Neuron (in vitro differentiated cells): ENCODE measurements at regions not wholly inside any gene's neighbourhood (a gene's known extent, or its start where the extent isn't known, plus 50 kb on each side); places are given as distances from the start of the nearest gene placed in this dataset.
"Not testable (repeated sequence)": the region's sequence is repeated elsewhere in the genome, so short reads cannot be mapped to it uniquely, and the experiment has no call there.

ENCODE experiments used
- H2AFZ ChIP-seq: one replicate; pipeline ENCODE4 v1.6.1; 2013; ENCODE audit warnings: low read depth, mild to moderate bottlenecking, inconsistent platforms, low read length, moderate library complexity
- H3K27me3 ChIP-seq: one replicate; pipeline ENCODE4 v1.6.1; 2013; ENCODE audit warnings: low read length; ENCODE audit not compliant: insufficient read depth
- H3K36me3 ChIP-seq: one replicate; pipeline ENCODE4 v1.6.1; 2013; ENCODE audit warnings: low read length; ENCODE audit not compliant: insufficient read depth
- H3K4me1 ChIP-seq: one replicate; pipeline ENCODE4 v1.6.1; 2013; ENCODE audit warnings: low read length; ENCODE audit not compliant: insufficient read depth
- H3K4me3 ChIP-seq: 2 replicates; pipeline ENCODE4 v1.5.1; 2013; ENCODE audit warnings: mild to moderate bottlenecking, low read length, moderate library complexity
- H3K9me3 ChIP-seq: one replicate; pipeline ENCODE4 v1.6.1; 2013; ENCODE audit warnings: low read length

GRCh38 chr13:55820817-55821216 is 1319.9 kb upstream of the PRR20A start:
- Histone ChIP-seq H3K9me3 (no peaks in the 10 kb centered on the region), H3K4me1 (no peaks in the 10 kb centered on the region), H3K27me3 (no peaks in the 10 kb centered on the region), H3K36me3 (no peaks in the 10 kb centered on the region), H3K4me3 (no peak overlapping the region), H2AFZ (no peak overlapping the region)

DNA sequence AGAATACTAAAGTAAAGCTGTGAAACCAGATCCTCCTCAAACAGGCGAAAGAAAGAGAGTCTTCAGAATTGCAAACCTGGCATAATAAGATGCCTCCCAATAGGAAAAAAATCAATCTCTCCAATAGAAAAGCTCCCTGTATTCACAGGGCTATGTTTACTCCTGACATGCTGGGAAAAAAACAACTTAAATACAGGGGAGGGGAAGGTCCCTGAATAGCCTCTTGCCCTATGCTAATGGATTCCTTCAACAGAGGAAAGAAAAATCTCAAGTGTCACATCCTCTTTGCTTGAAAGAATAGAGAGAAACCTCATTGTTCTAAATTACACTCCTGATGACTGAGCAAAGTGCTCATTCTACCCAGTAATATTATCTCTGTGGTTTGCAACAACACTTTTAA is 1271.1 kb upstream of the PRR20A start:
- H3K27me3 ChIP-seq = no peaks in the 10 kb centered on the region
- peaks cover 2% of the 10 kb centered on the region for H3K9me3 ChIP-seq
- no peak overlapping the region for H2AFZ ChIP-seq
- no peaks in the 10 kb centered on the region for H3K36me3 ChIP-seq
- no peak overlapping the region for H3K4me3 ChIP-seq
- H3K4me1 ChIP-seq = no peaks in the 10 kb centered on the region

DNA sequence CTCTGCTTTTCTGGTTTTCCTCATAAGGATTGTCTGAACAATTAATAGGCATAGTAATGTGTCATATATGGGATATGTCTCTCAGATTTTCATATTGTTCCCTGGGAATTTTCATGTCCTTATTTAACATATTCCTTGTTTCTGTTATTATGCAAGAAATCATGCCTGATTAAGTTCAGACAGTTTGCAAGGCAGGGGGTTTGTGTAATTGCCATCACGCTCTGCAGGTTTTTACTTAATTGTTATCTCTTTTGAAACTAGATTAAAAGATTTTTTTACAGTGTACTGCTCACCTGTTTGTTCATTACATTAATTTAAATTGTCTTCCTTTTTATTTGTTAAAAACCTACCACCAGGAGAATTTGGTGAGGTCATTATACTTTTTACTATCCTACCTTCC is 1253.2 kb upstream of the PRR20A start:
- no peaks in the 10 kb centered on the region for H3K36me3 ChIP-seq
- H3K27me3 ChIP-seq = no peaks in the 10 kb centered on the region
- H2AFZ ChIP-seq = no peak overlapping the region
- no peaks in the 10 kb centered on the region for H3K9me3 ChIP-seq
- no peaks in the 10 kb centered on the region for H3K4me1 ChIP-seq
- no peak overlapping the region for H3K4me3 ChIP-seq

- no peaks in the 10 kb centered on the region for H3K4me1 ChIP-seq
- no peaks in the 10 kb centered on the region for H3K9me3 ChIP-seq
- no peaks in the 10 kb centered on the region for H3K27me3 ChIP-seq
- no peak overlapping the region for H3K4me3 ChIP-seq
- H3K36me3 ChIP-seq = no peaks in the 10 kb centered on the region
- no peak overlapping the region for H2AFZ ChIP-seq
Measured at GRCh38 chr13:55893540-55893939, 1247.2 kb upstream of the PRR20A start.

GRCh38 chr13:55937180-55937579 is 1203.5 kb upstream of the PRR20A start:
- Histone ChIP-seq H3K36me3 (no peaks in the 10 kb centered on the region), H3K4me3 (no peak overlapping the region), H3K9me3 (no peaks in the 10 kb centered on the region), H3K4me1 (no peaks in the 10 kb centered on the region), H3K27me3 (no peaks in the 10 kb centered on the region), H2AFZ (no peak overlapping the region)

DNA sequence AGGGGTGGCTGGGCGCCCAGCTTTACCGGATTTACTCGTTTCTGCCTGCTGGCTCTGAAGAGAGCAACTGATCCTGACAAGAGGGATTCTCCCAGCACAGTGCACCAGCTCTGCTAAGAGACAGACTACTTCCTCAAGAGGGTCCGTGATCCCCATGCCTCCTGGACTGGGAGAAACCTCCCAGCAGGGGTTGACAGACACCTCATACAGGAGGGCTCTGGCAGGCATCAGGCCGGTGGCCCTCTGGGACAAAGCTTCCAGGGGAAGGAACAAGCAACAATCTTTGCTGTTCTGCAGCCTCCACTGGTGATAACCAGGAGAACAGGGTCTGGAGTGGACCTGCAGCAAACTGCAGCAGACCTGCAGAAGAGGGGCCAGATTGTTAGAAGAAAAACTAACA is 1192.5 kb upstream of the PRR20A start:
- Histone ChIP-seq H2AFZ (no peak overlapping the region), H3K36me3 (no peaks in the 10 kb centered on the region), H3K4me3 (no peak overlapping the region), H3K9me3 (no peaks in the 10 kb centered on the region), H3K27me3 (no peaks in the 10 kb centered on the region), H3K4me1 (no peaks in the 10 kb centered on the region)

DNA sequence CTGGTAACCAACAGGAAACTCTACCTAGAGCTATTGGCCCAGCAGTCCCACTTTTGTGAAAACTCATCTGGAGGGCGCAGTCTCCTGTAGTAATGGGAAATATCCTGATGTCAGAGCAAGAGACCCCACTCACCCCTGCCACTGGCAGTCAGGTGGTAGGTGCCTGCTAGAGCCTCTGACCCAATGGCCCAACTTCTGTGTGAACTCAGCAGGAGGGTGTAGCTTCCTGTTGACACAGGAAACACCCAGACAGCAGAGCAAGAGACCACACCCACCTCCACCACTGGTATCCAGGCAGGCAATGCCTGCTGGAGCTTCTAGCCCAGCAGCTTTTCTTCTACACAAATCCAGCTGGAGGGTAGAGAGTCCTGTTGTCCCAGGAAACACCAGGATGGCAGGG is 1176.8 kb upstream of the PRR20A start:
- Histone ChIP-seq H3K36me3 (no peaks in the 10 kb centered on the region), H3K4me1 (no peaks in the 10 kb centered on the region), H2AFZ (no peak overlapping the region), H3K9me3 (peaks cover 2% of the 10 kb centered on the region), H3K27me3 (no peaks in the 10 kb centered on the region), H3K4me3 (no peak overlapping the region)

- H3K4me3 ChIP-seq = no peak overlapping the region
- H3K9me3 ChIP-seq = peaks cover 2% of the 10 kb centered on the region
- H2AFZ ChIP-seq = no peak overlapping the region
- H3K4me1 ChIP-seq = no peaks in the 10 kb centered on the region
- H3K27me3 ChIP-seq = no peaks in the 10 kb centered on the region
- H3K36me3 ChIP-seq = no peaks in the 10 kb centered on the region
Measured at GRCh38 chr13:55967055-55967454, 1173.7 kb upstream of the PRR20A start.

DNA sequence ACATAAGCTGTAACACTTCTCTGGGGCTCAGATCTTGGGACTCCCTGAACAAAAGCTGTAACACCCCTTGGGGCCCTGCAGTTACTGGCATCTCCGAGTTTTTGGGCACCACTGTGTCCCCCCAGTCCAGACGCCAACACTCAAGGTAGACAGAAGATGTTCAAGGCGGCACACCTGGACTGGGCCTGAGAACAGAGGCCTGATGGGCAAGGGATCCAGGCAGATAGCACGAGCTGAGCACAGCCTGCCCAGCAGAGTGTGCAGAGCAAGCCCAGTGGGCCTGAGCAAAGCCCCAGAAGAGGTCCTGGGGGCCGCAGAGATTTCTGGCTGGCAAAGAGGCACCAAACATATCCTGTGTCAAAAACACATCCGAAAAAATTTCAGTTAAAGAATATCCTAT is 1163.3 kb upstream of the PRR20A start:
- no peak overlapping the region for H3K4me3 ChIP-seq
- no peak overlapping the region for H2AFZ ChIP-seq
- H3K27me3 ChIP-seq = no peaks in the 10 kb centered on the region

DNA sequence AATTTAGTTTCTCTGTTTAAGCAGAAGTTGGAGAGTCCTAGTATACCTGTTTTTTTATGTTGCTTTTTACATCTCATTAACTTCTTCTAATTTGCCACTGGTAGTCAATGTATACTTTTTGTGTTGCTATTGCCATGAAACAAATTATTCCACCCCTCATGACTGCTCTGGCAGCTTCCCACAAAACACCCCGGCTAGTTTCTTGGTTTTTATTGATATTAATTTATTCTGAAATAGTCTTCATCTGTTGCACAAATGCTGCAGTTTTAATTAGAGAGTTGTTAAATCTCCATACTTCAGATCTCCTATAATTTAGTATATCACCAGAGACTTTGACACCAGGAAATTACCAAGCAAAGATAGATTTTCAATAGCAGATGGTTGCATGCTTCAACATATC is 1159.3 kb upstream of the PRR20A start:
- H3K27me3 ChIP-seq = no peaks in the 10 kb centered on the region
- H3K4me1 ChIP-seq = no peaks in the 10 kb centered on the region
- H3K4me3 ChIP-seq = no peak overlapping the region
- peaks cover 2% of the 10 kb centered on the region for H3K9me3 ChIP-seq
- no peaks in the 10 kb centered on the region for H3K36me3 ChIP-seq
- H2AFZ ChIP-seq = no peak overlapping the region

More for the DNA sequence above, 1163.3 kb upstream of the PRR20A start:
- H3K36me3 ChIP-seq = no peaks in the 10 kb centered on the region
- peaks cover 2% of the 10 kb centered on the region for H3K9me3 ChIP-seq
- H3K4me1 ChIP-seq = no peaks in the 10 kb centered on the region

DNA sequence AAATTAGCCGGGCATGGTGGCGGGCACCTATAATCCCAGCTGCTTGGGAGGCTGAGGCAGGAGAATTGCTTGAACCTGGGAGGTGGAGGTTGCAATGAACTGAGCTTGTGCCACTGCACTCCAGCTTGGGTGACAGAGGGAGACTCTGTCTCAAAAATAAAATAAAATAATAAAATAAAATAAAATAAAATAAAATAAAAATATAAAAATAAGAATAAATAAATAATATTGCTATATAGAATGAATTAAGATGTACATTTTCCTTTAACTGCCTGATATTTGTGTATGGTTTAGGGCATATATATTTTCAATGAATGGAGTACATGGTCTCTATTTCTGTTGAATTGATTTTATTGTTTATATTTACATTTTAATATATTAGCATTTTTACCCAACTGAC is 1156.7 kb upstream of the PRR20A start:
- not testable (repeated sequence) for H3K27me3 ChIP-seq

DNA sequence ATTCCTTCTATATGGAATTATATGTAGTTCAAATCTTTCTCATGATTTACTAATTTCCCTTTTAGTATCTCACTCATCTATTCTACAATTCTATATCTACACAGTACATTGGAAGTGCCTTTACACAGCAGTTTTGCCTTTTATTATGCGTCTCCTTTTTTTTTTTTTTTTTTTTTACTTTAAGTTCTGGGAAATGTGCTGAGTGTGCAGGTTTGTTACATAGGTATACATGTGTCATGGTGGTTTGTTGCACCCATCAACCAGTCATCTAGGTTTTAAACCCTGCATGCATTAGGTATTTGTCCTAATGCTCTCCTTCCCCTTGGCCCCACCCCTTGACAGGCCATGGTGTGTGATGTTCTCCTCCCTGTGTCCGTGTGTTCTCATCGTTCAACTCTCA is 1150.1 kb upstream of the PRR20A start:
- no peak overlapping the region for H3K4me3 ChIP-seq
- H3K36me3 ChIP-seq = no peaks in the 10 kb centered on the region
- H3K27me3 ChIP-seq = no peaks in the 10 kb centered on the region
- H3K9me3 ChIP-seq = no peaks in the 10 kb centered on the region
- no peak overlapping the region for H2AFZ ChIP-seq
- no peaks in the 10 kb centered on the region for H3K4me1 ChIP-seq

More for the DNA sequence above, 1156.7 kb upstream of the PRR20A start:
- H3K4me3 ChIP-seq, H3K36me3 ChIP-seq, H2AFZ ChIP-seq, H3K4me1 ChIP-seq, H3K9me3 ChIP-seq: not testable (repeated sequence)

DNA sequence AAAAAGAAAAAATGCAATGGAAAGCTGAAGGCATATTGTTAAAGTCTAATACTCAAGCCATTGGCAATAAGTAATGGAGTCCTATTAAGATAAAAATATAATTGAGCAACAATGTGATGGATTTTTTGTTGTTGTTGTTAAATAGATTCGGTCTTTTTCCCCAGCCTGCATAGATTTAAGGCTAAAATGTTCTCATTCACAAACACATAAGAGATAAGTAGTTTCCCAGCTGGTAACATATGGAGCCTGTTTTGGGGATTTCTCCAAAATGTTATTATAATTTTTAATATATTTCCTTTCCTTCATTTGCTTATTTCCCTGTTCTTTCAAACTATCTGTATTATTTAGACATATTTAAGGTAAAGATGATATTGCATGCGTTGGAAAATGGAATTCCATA is 1149.1 kb upstream of the PRR20A start:
- no peaks in the 10 kb centered on the region for H3K36me3 ChIP-seq
- H2AFZ ChIP-seq = no peak overlapping the region
- no peaks in the 10 kb centered on the region for H3K9me3 ChIP-seq
- no peak overlapping the region for H3K4me3 ChIP-seq
- no peaks in the 10 kb centered on the region for H3K27me3 ChIP-seq
- no peaks in the 10 kb centered on the region for H3K4me1 ChIP-seq

DNA sequence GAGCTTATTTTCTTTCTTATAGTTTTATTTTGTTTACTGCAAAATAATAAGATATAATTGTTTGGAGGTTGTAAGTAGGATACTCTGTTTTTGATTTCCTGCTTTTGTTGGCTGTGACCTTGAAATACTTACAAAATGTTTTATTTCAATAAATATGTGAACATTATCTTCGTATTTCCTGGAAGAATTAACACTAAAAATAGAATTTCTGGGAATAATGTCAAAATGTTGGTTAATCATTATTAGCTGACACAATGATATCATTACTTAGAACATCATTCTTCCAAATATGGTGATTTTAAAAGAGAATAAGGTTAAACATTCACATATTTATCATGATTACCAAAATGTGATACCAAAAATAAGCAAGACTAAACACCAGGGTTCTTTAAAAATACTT is 1148.6 kb upstream of the PRR20A start:
- Histone ChIP-seq H3K27me3 (no peaks in the 10 kb centered on the region), H3K9me3 (no peaks in the 10 kb centered on the region), H3K4me3 (no peak overlapping the region), H3K36me3 (no peaks in the 10 kb centered on the region), H2AFZ (no peak overlapping the region), H3K4me1 (no peaks in the 10 kb centered on the region)
